Testis (tissue), 2 donors: ENCODE measurements at regions not wholly inside any gene's neighbourhood (a gene's known extent, or its start where the extent isn't known, plus 50 kb on each side); places are given as distances from the start of the nearest gene placed in this dataset.
A peak's percentile ranks its signal among the peaks of the same experiment; 100 is the strongest.

Experiments
- DNase-seq: peaks from one replicate; pipeline ENCODE4 v3.0.0-alpha.2; 2019
- H3K27ac ChIP-seq, 2 donors: fragments of 200-600 bp; sonication (generic); one replicate each; pipeline ENCODE4 v1.5.1; 2019
- H3K27me3 ChIP-seq: fragments of 200-600 bp; sonication (generic); one replicate; pipeline ENCODE4 v1.5.1; 2019
- H3K36me3 ChIP-seq: fragments of 200-600 bp; sonication (generic); one replicate; pipeline ENCODE4 v1.5.1; 2017; ENCODE audit warnings: low read depth; ENCODE audit errors: missing control alignments
- H3K4me1 ChIP-seq: fragments of 200-600 bp; sonication (generic); one replicate; pipeline ENCODE4 v1.5.1; 2019
- H3K4me3 ChIP-seq, 2 donors: fragments of 200-600 bp; sonication (generic); one replicate each; pipeline ENCODE4 v1.5.1; 2017 to 2019
- H3K9me3 ChIP-seq: fragments of 200-600 bp; sonication (generic); one replicate; pipeline ENCODE4 v1.5.1; 2017
- POLR2A ChIP-seq: fragments of 450-650 bp; IDR thresholded peaks from one replicate; pipeline ENCODE4 v1.6.1; 2017; ENCODE audit warnings: antibody characterized with exemption, mild to moderate bottlenecking, moderate library complexity
- WGBS, 2 donors: methylation state at CpG; one replicate each; pipeline ENCODE4 v1.1.5; 2018; 5-methylcytosine and 5-hydroxymethylcytosine counted together
- intact Hi-C: fragments of 100-400 bp; cut with DNase I; formaldehyde crosslinking; loops from one replicate; pipeline ENCODE4 v1.15.1; 2023; ENCODE audit warnings: low total_unique reads
- TF ChIP-seq, protein P1 (sequence below), 3 experiments: fragments of 450-650 bp in 2 of 3; fragments of 200-600 bp in 1 of 3; sonication (generic) in 1 of 3; IDR thresholded peaks; one replicate each; pipeline ENCODE4 v1.5.1; 2016 to 2019; ENCODE audit warnings: antibody characterized with exemption in 3 of 3, mild to moderate bottlenecking in 2 of 3, moderate library complexity in 1 of 3

GRCh38 chr5:115054387-115054951 is 115.2 kb downstream of the TRIM36 start:
- H3K27me3 ChIP-seq = no peaks in the 10 kb centered on the region
- no peaks in the 10 kb centered on the region for H3K9me3 ChIP-seq
- no peaks in the 10 kb centered on the region for H3K4me1 ChIP-seq
- intact Hi-C loops = no loop called here
- 79 to 82% methylated on average over 1 of the region's 1 CpG for WGBS, 2 donors
- no peaks in the 10 kb centered on the region for H3K36me3 ChIP-seq
- no peak overlapping the region for H3K27ac ChIP-seq
- no peak for TF ChIP-seq POLR2A
- TF ChIP-seq, protein P1, sequence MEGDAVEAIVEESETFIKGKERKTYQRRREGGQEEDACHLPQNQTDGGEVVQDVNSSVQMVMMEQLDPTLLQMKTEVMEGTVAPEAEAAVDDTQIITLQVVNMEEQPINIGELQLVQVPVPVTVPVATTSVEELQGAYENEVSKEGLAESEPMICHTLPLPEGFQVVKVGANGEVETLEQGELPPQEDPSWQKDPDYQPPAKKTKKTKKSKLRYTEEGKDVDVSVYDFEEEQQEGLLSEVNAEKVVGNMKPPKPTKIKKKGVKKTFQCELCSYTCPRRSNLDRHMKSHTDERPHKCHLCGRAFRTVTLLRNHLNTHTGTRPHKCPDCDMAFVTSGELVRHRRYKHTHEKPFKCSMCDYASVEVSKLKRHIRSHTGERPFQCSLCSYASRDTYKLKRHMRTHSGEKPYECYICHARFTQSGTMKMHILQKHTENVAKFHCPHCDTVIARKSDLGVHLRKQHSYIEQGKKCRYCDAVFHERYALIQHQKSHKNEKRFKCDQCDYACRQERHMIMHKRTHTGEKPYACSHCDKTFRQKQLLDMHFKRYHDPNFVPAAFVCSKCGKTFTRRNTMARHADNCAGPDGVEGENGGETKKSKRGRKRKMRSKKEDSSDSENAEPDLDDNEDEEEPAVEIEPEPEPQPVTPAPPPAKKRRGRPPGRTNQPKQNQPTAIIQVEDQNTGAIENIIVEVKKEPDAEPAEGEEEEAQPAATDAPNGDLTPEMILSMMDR (IDR thresholded peaks at IDR 0.05) = no peak
- H3K4me3 ChIP-seq = no peak overlapping the region
- no peak for DNase-seq

GRCh38 chr5:115052948-115053347 is 116.8 kb downstream of the TRIM36 start:
- no peak for TF ChIP-seq POLR2A
- TF ChIP-seq, protein P1 (IDR thresholded peaks at IDR 0.05) = no peak

DNA sequence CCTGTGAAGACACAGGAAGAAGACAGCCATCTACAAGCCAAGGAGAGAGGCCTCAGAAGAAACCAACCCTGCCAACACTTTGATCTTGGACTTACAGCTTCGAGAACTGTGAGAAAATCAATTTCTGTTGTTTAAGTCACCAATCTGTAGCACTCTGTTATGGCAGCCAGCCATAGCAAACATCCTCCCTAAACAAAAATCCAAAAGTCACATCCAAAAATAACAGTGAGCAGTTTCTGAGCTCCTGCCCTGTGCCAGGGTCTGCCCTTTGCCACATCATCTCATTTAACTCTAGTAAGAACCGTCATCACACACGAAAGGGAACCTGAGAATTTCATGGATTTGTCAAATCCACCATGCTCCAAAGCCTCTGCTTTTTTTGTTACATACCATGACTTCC is 118.8 kb downstream of the TRIM36 start:
- no peaks in the 10 kb centered on the region for H3K27me3 ChIP-seq
- DNase-seq = no peak
- H3K9me3 ChIP-seq = no peaks in the 10 kb centered on the region
- H3K27ac ChIP-seq = no peak overlapping the region
- intact Hi-C loops = no loop called here
- TF ChIP-seq, protein P1 (IDR thresholded peaks at IDR 0.05) = no peak
- TF ChIP-seq POLR2A = no peak
- no peaks in the 10 kb centered on the region for H3K36me3 ChIP-seq
- WGBS, 2 donors = 39 to 51% methylated on average over 3 of the region's 3 CpGs
- no peak overlapping the region for H3K4me3 ChIP-seq
- H3K4me1 ChIP-seq = no peaks in the 10 kb centered on the region

More at GRCh38 chr5:115052948-115053347, 116.8 kb downstream of the TRIM36 start:
- no peaks in the 10 kb centered on the region for H3K36me3 ChIP-seq
- no peak for DNase-seq
- no peak overlapping the region for H3K4me3 ChIP-seq
- no peaks in the 10 kb centered on the region for H3K4me1 ChIP-seq
- intact Hi-C loops = no loop called here
- H3K27me3 ChIP-seq = no peaks in the 10 kb centered on the region
- H3K27ac ChIP-seq = no peak overlapping the region
- no peaks in the 10 kb centered on the region for H3K9me3 ChIP-seq
- WGBS, 2 donors = 84% methylated on average over 2 of the region's 2 CpGs

DNA sequence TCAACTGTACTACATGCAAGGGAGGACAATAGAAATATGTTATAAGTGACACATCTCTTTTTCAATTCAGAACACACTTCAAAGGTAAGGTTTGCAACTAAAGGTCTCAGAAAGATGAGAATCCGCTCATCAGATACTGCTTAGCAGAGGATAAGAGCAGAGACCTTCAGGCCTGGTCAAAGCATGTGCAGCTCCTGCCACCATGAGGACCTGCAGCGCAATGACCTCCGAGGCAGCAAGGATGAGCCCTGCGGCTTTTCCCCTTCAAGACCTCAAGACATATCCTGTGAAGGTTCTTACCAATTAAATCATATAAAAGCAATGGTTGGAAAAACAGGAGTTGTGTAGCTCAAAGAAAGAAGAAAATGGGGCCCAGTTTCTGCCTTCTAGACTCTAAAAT is 135.8 kb downstream of the TRIM36 start:
- intact Hi-C loops = no loop called here
- no peak for TF ChIP-seq POLR2A
- TF ChIP-seq, protein P1 (IDR thresholded peaks at IDR 0.05) = peak in 2 of 3 experiments; percentile 7 to 10
- DNase-seq = peak; percentile 57
- H3K27me3 ChIP-seq = no peaks in the 10 kb centered on the region
- H3K36me3 ChIP-seq = no peaks in the 10 kb centered on the region
- WGBS, 2 donors = 35 to 56% methylated on average over 4 of the region's 4 CpGs
- no peaks in the 10 kb centered on the region for H3K9me3 ChIP-seq
- no peak overlapping the region for H3K4me3 ChIP-seq
- H3K4me1 ChIP-seq = no peaks in the 10 kb centered on the region
- H3K27ac ChIP-seq = no peak overlapping the region

DNA sequence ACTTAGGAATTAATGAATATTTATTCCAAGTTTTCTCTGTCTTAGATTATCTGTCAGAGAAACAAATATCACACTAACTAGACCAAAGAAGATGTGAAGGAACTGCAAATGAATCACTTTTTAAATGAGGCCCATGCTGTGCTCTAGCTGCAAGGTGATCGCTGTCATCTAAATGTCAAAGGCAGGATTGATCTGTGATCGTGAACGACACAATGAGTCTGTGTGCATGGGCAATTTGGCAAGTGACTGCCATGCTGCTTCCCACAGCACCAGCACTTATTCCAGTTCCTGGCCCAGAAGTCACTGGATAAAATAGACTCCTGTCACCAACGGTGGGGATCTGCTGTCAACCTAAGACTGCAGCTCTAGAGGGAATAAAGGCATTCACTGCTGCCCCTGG is 141.2 kb downstream of the TRIM36 start:
- no peak for TF ChIP-seq POLR2A
- TF ChIP-seq, protein P1 (IDR thresholded peaks at IDR 0.05) = no peak
- no peak overlapping the region for H3K4me3 ChIP-seq
- H3K27ac ChIP-seq = no peak overlapping the region
- intact Hi-C loops = no loop called here
- H3K9me3 ChIP-seq = no peaks in the 10 kb centered on the region
- no peak for DNase-seq
- H3K27me3 ChIP-seq = no peaks in the 10 kb centered on the region
- WGBS, 2 donors = 60 to 78% methylated on average over 4 of the region's 4 CpGs
- no peaks in the 10 kb centered on the region for H3K4me1 ChIP-seq
- H3K36me3 ChIP-seq = no peaks in the 10 kb centered on the region
